Head of caudate nucleus (tissue), 42 donors: ENCODE measurements at regions not wholly inside any gene's neighbourhood (a gene's known extent, or its start where the extent isn't known, plus 50 kb on each side); places are given as distances from the start of the nearest gene placed in this dataset.

Experiments used
- DNase-seq, 42 donors: peaks; one replicate each; pipeline versions ENCODE4 v3.0.0 to v3.0.0-alpha.2; 2020 to 2021; ENCODE audit warnings: mixed read lengths in 7 of 42
- intact Hi-C: fragments of 100-400 bp; cut with DNase I; formaldehyde crosslinking; loops from one replicate; pipeline ENCODE4 v1.15.0; 2022

GRCh38 chr11:16484434-16484833 lies 128.1 kb upstream of the SOX6 start:
- intact Hi-C loops = no loop called here
- DNase-seq = no peak

GRCh38 chr11:16474659-16475058 lies 118.3 kb upstream of the SOX6 start:
- no peak for DNase-seq
- intact Hi-C loops = no loop called here

- intact Hi-C loops = no loop called here
- DNase-seq = no peak
Observed at GRCh38 chr11:16469968-16470367, 113.6 kb upstream of the SOX6 start.

- intact Hi-C loops = no loop called here
- DNase-seq = no peak
Observed at GRCh38 chr11:16468735-16469453, 112.5 kb upstream of the SOX6 start.

GRCh38 chr11:16460508-16460907 lies 104.2 kb upstream of the SOX6 start:
- no peak for DNase-seq

GRCh38 chr11:16456366-16456765 lies 100.0 kb upstream of the SOX6 start:
- DNase-seq = no peak
- intact Hi-C loops = no loop called here

More at GRCh38 chr11:16460508-16460907, 104.2 kb upstream of the SOX6 start:
- intact Hi-C loops = no loop called here

- no peak for DNase-seq
- intact Hi-C loops = no loop called here
Observed at GRCh38 chr11:16454289-16454863, 98.0 kb upstream of the SOX6 start.

- DNase-seq = no peak
- intact Hi-C loops = no loop called here
Observed at GRCh38 chr11:16448123-16448717, 91.9 kb upstream of the SOX6 start.

- intact Hi-C loops = no loop called here
- no peak for DNase-seq
Observed at GRCh38 chr11:16441461-16441860, 85.1 kb upstream of the SOX6 start.

GRCh38 chr11:16440136-16440535 lies 83.8 kb upstream of the SOX6 start:
- intact Hi-C loops = no loop called here
- DNase-seq = no peak

- intact Hi-C loops = no loop called here
- no peak for DNase-seq
Observed at GRCh38 chr11:16434036-16434435, 77.7 kb upstream of the SOX6 start.

- no peak for DNase-seq
- intact Hi-C loops = no loop called here
Observed at GRCh38 chr11:16430674-16431073, 74.3 kb upstream of the SOX6 start.

GRCh38 chr11:16421826-16422225 lies 65.5 kb upstream of the SOX6 start:
- DNase-seq = no peak
- intact Hi-C loops = no loop called here

GRCh38 chr11:16418428-16419097 lies 62.2 kb upstream of the SOX6 start:
- no peak for DNase-seq

GRCh38 chr11:16412525-16413172 lies 56.3 kb upstream of the SOX6 start:
- DNase-seq = no peak
- intact Hi-C loops = no loop called here

More at GRCh38 chr11:16418428-16419097, 62.2 kb upstream of the SOX6 start:
- intact Hi-C loops = no loop called here

GRCh38 chr11:16410479-16410878 lies 54.1 kb upstream of the SOX6 start:
- peak in 1 of 42 donors; percentile 1 for DNase-seq
- intact Hi-C loops = no loop called here

GRCh38 chr11:16408619-16409018 lies 52.3 kb upstream of the SOX6 start:
- DNase-seq = no peak
- intact Hi-C loops = no loop called here

- DNase-seq = no peak
- intact Hi-C loops = no loop called here
Observed at GRCh38 chr11:16406226-16406625, 49.9 kb upstream of the SOX6 start.
